H1 (cell line): ENCODE measurements at regions not wholly inside any gene's neighbourhood (a gene's known extent, or its start where the extent isn't known, plus 50 kb on each side); places are given as distances from the start of the nearest gene placed in this dataset.

Source experiments
- CTCF ChIA-PET: fragments of 300-600 bp; sonication (Branson Sonifier 250); formaldehyde crosslinking; loops from one replicate; lab custom pipeline; 2021; ENCODE audit not compliant: partially characterized antibody; lab: Charles Lee
- POLR2A ChIA-PET: fragments of 300-600 bp; sonication (Branson Sonifier 250); formaldehyde crosslinking; loops from one replicate; lab custom pipeline; 2021; ENCODE audit warnings: inconsistent platforms; ENCODE audit not compliant: partially characterized antibody; lab: Charles Lee
- DNase-seq, 2 experiments: peaks; one replicate each; pipeline versions ENCODE4 v3.0.0 to v3.0.0-alpha.2; 2010 to 2022; ENCODE audit warnings: low spot score in 2 of 2, low read depth in 1 of 2, mixed read lengths in 1 of 2
- FAIRE-seq: peaks from 2 replicates; lab custom pipeline; 2011; peaks lifted over from hg19 to GRCh38; lab: Jason Lieb, UNC
- H2AFZ ChIP-seq: 2 replicates; pipeline ENCODE4 v1.8.1; 2012; ENCODE audit warnings: low read length, inconsistent platforms
- H2AK5ac ChIP-seq: 2 replicates; pipeline ENCODE4 v1.6.1; 2013; ENCODE audit warnings: low read depth, low read length
- H2BK120ac ChIP-seq: replicated peaks from 2 replicates; pipeline ENCODE3; 2013; ENCODE audit warnings: low read depth, low read length, inconsistent platforms
- H2BK12ac ChIP-seq: 2 replicates; pipeline ENCODE4 v1.6.1; 2013; ENCODE audit warnings: low read depth, low read length
- H2BK15ac ChIP-seq: 2 replicates; pipeline ENCODE4 v1.6.1; 2013; ENCODE audit warnings: low read length
- H2BK20ac ChIP-seq: 2 replicates; pipeline ENCODE4 v1.6.1; 2013; ENCODE audit warnings: low read length
- H2BK5ac ChIP-seq: 2 replicates; pipeline ENCODE4 v1.6.1; 2013; ENCODE audit warnings: low read depth, low read length
- H3K14ac ChIP-seq: 2 replicates; pipeline ENCODE4 v1.6.1; 2013; ENCODE audit warnings: inconsistent platforms; ENCODE audit not compliant: insufficient read length
- H3K18ac ChIP-seq: 2 replicates; pipeline ENCODE4 v1.6.1; 2013; ENCODE audit warnings: low read length; ENCODE audit errors: extremely low read depth
- H3K23ac ChIP-seq: 2 replicates; pipeline ENCODE4 v1.6.1; 2013; ENCODE audit warnings: inconsistent platforms; ENCODE audit not compliant: insufficient read length
- H3K23me2 ChIP-seq: 2 replicates; pipeline ENCODE4 v1.6.1; 2013; ENCODE audit warnings: low read depth, low read length
- H3K27ac ChIP-seq: 2 replicates; pipeline ENCODE4 v1.6.1; 2011; ENCODE audit warnings: low read depth, low read length, inconsistent platforms
- H3K27me3 ChIP-seq, 4 experiments: replicated peaks in 1 of 4; 1 replicate in 1 of 4; 2 replicates in 3 of 4; pipeline versions ENCODE4 v1.6.1 to v1.8.1; 2011 to 2013; ENCODE audit warnings: low read length in 3 of 4, mild to moderate bottlenecking in 3 of 4, inconsistent platforms in 2 of 4, mixed read lengths in 2 of 4, moderate library complexity in 1 of 4; ENCODE audit not compliant: control insufficient read depth in 3 of 4, insufficient read depth in 3 of 4; ENCODE audit errors: extremely low read depth in 1 of 4
- H3K36me3 ChIP-seq, 4 experiments: 2 replicates each; pipeline versions ENCODE4 v1.6.1 to v1.8.1; 2011 to 2013; ENCODE audit warnings: mild to moderate bottlenecking in 4 of 4, low read length in 3 of 4, moderate library complexity in 2 of 4, control low read depth in 1 of 4, inconsistent platforms in 1 of 4; ENCODE audit not compliant: insufficient read depth in 4 of 4, control insufficient read depth in 2 of 4
- H3K4ac ChIP-seq: replicated peaks from 2 replicates; pipeline ENCODE3; 2013; ENCODE audit warnings: low read length, low read depth, mixed read lengths, inconsistent platforms; ENCODE audit not compliant: insufficient read length
- H3K4me1 ChIP-seq, 4 experiments: replicated peaks in 1 of 4; 1 replicate in 1 of 4; 2 replicates in 3 of 4; pipeline versions ENCODE4 v1.6.1 to v1.8.1; 2011 to 2013; ENCODE audit warnings: low read length in 3 of 4, inconsistent platforms in 2 of 4, mixed read lengths in 1 of 4; ENCODE audit not compliant: insufficient read depth in 4 of 4, control insufficient read depth in 3 of 4
- H3K4me2 ChIP-seq, 2 experiments: 2 replicates each; pipeline versions ENCODE4 v1.6.1 to v1.8.1; 2011 to 2013; ENCODE audit warnings: low read depth in 2 of 2, low read length in 2 of 2, control low read depth in 1 of 2, inconsistent platforms in 1 of 2, mild to moderate bottlenecking in 1 of 2; ENCODE audit not compliant: insufficient read depth in 1 of 2
- H3K4me3 ChIP-seq, 4 experiments: fragments of 200-600, 300-600 bp in 1 of 4; sonication (generic), shearing (Covaris generic), sonication (Bioruptor Twin) in 1 of 4; 2 replicates each; pipeline versions ENCODE4 v1.5.1 to v1.8.1; 2011 to 2016; ENCODE audit warnings: low read length in 4 of 4, low read depth in 3 of 4, control low read depth in 2 of 4, inconsistent platforms in 2 of 4, mild to moderate bottlenecking in 2 of 4, mixed read lengths in 1 of 4, moderate library complexity in 1 of 4; ENCODE audit not compliant: insufficient read depth in 2 of 4; ENCODE audit errors: extremely low read depth in 1 of 4
- H3K56ac ChIP-seq: replicated peaks from 2 replicates; pipeline ENCODE3; 2013; ENCODE audit warnings: low read depth, mild to moderate bottlenecking, mixed read lengths, low read length, inconsistent platforms; ENCODE audit not compliant: insufficient read length
- H3K79me1 ChIP-seq: 2 replicates; pipeline ENCODE4 v1.6.1; 2013; ENCODE audit warnings: low read depth, low read length, control low read depth
- H3K79me2 ChIP-seq, 2 experiments: 2 replicates each; pipeline versions ENCODE4 v1.6.1 to v1.8.1; 2012 to 2013; ENCODE audit warnings: low read length in 2 of 2, mild to moderate bottlenecking in 2 of 2, inconsistent platforms in 1 of 2; ENCODE audit not compliant: insufficient read depth in 2 of 2, control insufficient read depth in 1 of 2
- H3K9ac ChIP-seq, 4 experiments: replicated peaks in 1 of 4; 1 replicate in 1 of 4; 2 replicates in 3 of 4; pipeline versions ENCODE4 v1.6.1 to v1.8.1; 2011 to 2013; ENCODE audit warnings: low read depth in 3 of 4, low read length in 3 of 4, control low read depth in 2 of 4, mild to moderate bottlenecking in 2 of 4, moderate library complexity in 2 of 4, inconsistent platforms in 1 of 4; ENCODE audit errors: extremely low read depth in 1 of 4
- H3K9me3 ChIP-seq, 2 experiments: 2 replicates each; pipeline versions ENCODE4 v1.6.1 to v1.8.1; 2012 to 2013; ENCODE audit warnings: mild to moderate bottlenecking in 2 of 2, moderate library complexity in 2 of 2, control low read depth in 1 of 2, inconsistent platforms in 1 of 2, low read depth in 1 of 2, low read length in 1 of 2, mixed read lengths in 1 of 2; ENCODE audit not compliant: insufficient read depth in 2 of 2
- H4K20me1 ChIP-seq, 2 experiments: replicated peaks in 1 of 2; 2 replicates each; pipeline versions ENCODE3 to v1.8.1; 2011 to 2013; ENCODE audit warnings: inconsistent platforms in 2 of 2, low read length in 2 of 2, mild to moderate bottlenecking in 1 of 2; ENCODE audit not compliant: insufficient read depth in 2 of 2, control insufficient read depth in 1 of 2
- H4K5ac ChIP-seq: 2 replicates; pipeline ENCODE4 v1.6.1; 2013; ENCODE audit warnings: low read length, low read depth, mixed read lengths, inconsistent platforms; ENCODE audit not compliant: insufficient read length
- H4K8ac ChIP-seq: 2 replicates; pipeline ENCODE4 v1.8.0; 2013; ENCODE audit warnings: mild to moderate bottlenecking, moderate library complexity, low read length, inconsistent platforms; ENCODE audit not compliant: insufficient read depth; ENCODE audit errors: extremely low read depth
- H4K91ac ChIP-seq: replicated peaks from 2 replicates; pipeline ENCODE3; 2013; ENCODE audit warnings: low read length, mixed read lengths, inconsistent platforms; ENCODE audit not compliant: insufficient read length
- BCL11A ChIP-seq, 2 experiments: IDR thresholded peaks; one replicate each; pipeline ENCODE4 v1.6.1; 2011; ENCODE audit warnings: low read depth in 2 of 2, low read length in 2 of 2, mild to moderate bottlenecking in 2 of 2
- BRCA1 ChIP-seq: IDR thresholded peaks from 2 replicates; pipeline ENCODE4 v1.6.1; 2012; ENCODE audit warnings: low read depth, low read length, improper control_type of control experiment
- CBX5 ChIP-seq: fragments of 300-800, 300-1000 bp; sonication (generic); IDR thresholded peaks from 2 replicates; pipeline ENCODE4 v1.7.1; 2016; ENCODE audit warnings: antibody characterized with exemption, low read length, low read depth
- CHD1 ChIP-seq: IDR thresholded peaks from 2 replicates; pipeline ENCODE4 v1.6.1; 2012; ENCODE audit warnings: low read depth, low read length, improper control_type of control experiment
- EP300 ChIP-seq, 2 experiments: IDR thresholded peaks; 1 replicate in 1 of 2; 2 replicates in 1 of 2; pipeline ENCODE4 v1.6.1; 2011 to 2012; ENCODE audit warnings: low read depth in 2 of 2, low read length in 2 of 2, mild to moderate bottlenecking in 2 of 2, borderline replicate concordance in 1 of 2, inconsistent platforms in 1 of 2, moderate library complexity in 1 of 2
- GTF2F1 ChIP-seq: IDR thresholded peaks from 2 replicates; pipeline ENCODE4 v1.6.1; 2012; ENCODE audit warnings: low read depth, low read length, improper control_type of control experiment, borderline replicate concordance
- NRF1 ChIP-seq: IDR thresholded peaks from 2 replicates; pipeline ENCODE4 v1.6.1; 2011; ENCODE audit warnings: mild to moderate bottlenecking, low read depth, low read length, improper control_type of control experiment
- POU5F1 ChIP-seq: IDR thresholded peaks from 2 replicates; pipeline ENCODE4 v1.6.1; 2011; ENCODE audit warnings: low read depth, mild to moderate bottlenecking, low read length, moderate library complexity
- RNF2 ChIP-seq: fragments of 200-900, 300-1000 bp; sonication (generic); IDR thresholded peaks from 2 replicates; pipeline ENCODE4 v1.7.1; 2016; ENCODE audit warnings: borderline replicate concordance, low read depth, mild to moderate bottlenecking, antibody characterized with exemption, low read length; ENCODE audit not compliant: poor library complexity, severe bottlenecking; ENCODE audit errors: missing control alignments
- SP4 ChIP-seq: IDR thresholded peaks from 2 replicates; pipeline ENCODE4 v1.6.1; 2012; ENCODE audit warnings: low read length, inconsistent platforms
- TEAD4 ChIP-seq: IDR thresholded peaks from 2 replicates; pipeline ENCODE4 v1.6.1; 2012; ENCODE audit warnings: low read depth, low read length, inconsistent platforms, mixed read lengths
- ZNF274 ChIP-seq: IDR thresholded peaks from 2 replicates; pipeline ENCODE4 v1.7.0; 2012; ENCODE audit warnings: low read length, borderline replicate concordance; ENCODE audit errors: extremely low read depth
- WGBS, 2 experiments: shearing (Covaris generic) in 1 of 2; methylation state at CpG; one replicate each; pipeline versions ENCODE4 v1.1.6 to v1.1.7; 2013 to 2015; ENCODE audit warnings: low lambda C conversion rate in 2 of 2, mixed read lengths in 2 of 2, inconsistent platforms in 1 of 2, low coverage in 1 of 2, missing lambda C conversion rate in 1 of 2; ENCODE audit not compliant: insufficient replicate concordance in 2 of 2, insufficient coverage in 1 of 2, insufficient read length in 1 of 2; ENCODE audit errors: extremely low coverage in 1 of 2, missing lambda C conversion rate in 1 of 2; 5-methylcytosine and 5-hydroxymethylcytosine counted together
- TF ChIP-seq, protein P1 (sequence below): IDR thresholded peaks from 2 replicates; pipeline ENCODE4 v1.6.1; 2012; ENCODE audit warnings: low read length, inconsistent platforms

DNA sequence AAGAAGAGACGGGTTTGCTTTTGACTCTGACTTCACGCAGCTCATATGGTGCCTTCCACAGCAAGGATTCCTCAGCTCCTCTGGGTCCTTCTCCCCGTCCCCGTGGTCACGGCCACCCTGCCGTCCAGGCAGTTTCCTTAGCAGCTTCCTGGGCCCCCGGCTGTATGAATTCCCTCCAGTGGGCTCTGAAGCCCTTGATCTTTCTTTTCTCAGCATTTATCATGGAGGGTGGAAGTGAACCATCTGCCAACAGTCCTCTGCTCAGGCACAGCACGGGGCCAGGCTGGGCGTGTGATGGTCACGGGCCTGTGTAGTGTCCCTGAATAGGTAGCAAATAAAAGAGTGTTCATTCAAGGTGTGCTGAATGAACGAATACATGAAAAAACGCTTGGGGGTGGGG lies 782.4 kb downstream of the BRD1 start:
- H3K4me2 ChIP-seq: no peak overlapping the region
- H4K8ac ChIP-seq: 0 out of 2 replicates have a peak overlapping the region, but pooled peaks have one; percentile 7
- no peak for FAIRE-seq
- no peak overlapping the region for H2BK120ac ChIP-seq
- POLR2A ChIA-PET: no interaction called here
- H3K23ac ChIP-seq: no peak overlapping the region
- H3K79me1 ChIP-seq: no peaks in the 10 kb centered on the region
- H4K91ac ChIP-seq: no peak overlapping the region
- no peak overlapping the region for H2AFZ ChIP-seq
- no peak overlapping the region for H3K56ac ChIP-seq
- H3K9me3 ChIP-seq: no peaks in the 10 kb centered on the region
- no peak overlapping the region for H2BK12ac ChIP-seq
- H3K23me2 ChIP-seq: no peaks in the 10 kb centered on the region
- 92% methylated on average over 11 of the region's 12 CpGs; no CpG with 5 or more reads in 1 of the 2 experiments for WGBS, 2 experiments
- no peak overlapping the region for H2AK5ac ChIP-seq
- H3K9ac ChIP-seq: no peak overlapping the region
- no peak overlapping the region for H2BK5ac ChIP-seq
- DNase-seq: no peak
- no peaks in the 10 kb centered on the region; a peak in 3 of 7 replicates for H3K27me3 ChIP-seq
- H4K5ac ChIP-seq: no peak overlapping the region
- H3K4me3 ChIP-seq: no peak overlapping the region
- H3K79me2 ChIP-seq: no peaks in the 10 kb centered on the region
- H3K14ac ChIP-seq: no peak overlapping the region
- no peaks in the 10 kb centered on the region for H3K36me3 ChIP-seq
- no peak overlapping the region for H2BK20ac ChIP-seq
- no peaks in the 10 kb centered on the region for H3K4me1 ChIP-seq
- CTCF ChIA-PET: interaction anchor here (1.0 to 9.2 kb wide), 10 partner anchors 8 to 588 kb away, joined by 3 to 95 read pairs (median 14); no protein-coding TSS in a partner anchor
- H3K27ac ChIP-seq: no peak overlapping the region
- H3K18ac ChIP-seq: no peak overlapping the region
- H2BK15ac ChIP-seq: no peak overlapping the region; the same call in 1 of the 2 replicates
- H4K20me1 ChIP-seq: no peaks in the 10 kb centered on the region
- H3K4ac ChIP-seq: no peak overlapping the region
- TF ChIP-seq, protein P1, sequence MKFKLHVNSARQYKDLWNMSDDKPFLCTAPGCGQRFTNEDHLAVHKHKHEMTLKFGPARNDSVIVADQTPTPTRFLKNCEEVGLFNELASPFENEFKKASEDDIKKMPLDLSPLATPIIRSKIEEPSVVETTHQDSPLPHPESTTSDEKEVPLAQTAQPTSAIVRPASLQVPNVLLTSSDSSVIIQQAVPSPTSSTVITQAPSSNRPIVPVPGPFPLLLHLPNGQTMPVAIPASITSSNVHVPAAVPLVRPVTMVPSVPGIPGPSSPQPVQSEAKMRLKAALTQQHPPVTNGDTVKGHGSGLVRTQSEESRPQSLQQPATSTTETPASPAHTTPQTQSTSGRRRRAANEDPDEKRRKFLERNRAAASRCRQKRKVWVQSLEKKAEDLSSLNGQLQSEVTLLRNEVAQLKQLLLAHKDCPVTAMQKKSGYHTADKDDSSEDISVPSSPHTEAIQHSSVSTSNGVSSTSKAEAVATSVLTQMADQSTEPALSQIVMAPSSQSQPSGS: no peak
- TF ChIP-seq TEAD4 (no peak), POU5F1 (no peak), NRF1 (no peak), CHD1 (no peak), CBX5 (no peak), BRCA1 (no peak), SP4 (no peak), GTF2F1 (no peak), EP300 (IDR thresholded peaks at IDR 0.05; ENCODE audit: borderline replicate concordance in 1 of 2, low read depth in 2 of 2, low read length in 2 of 2) (no peak), ZNF274 (no peak), BCL11A (IDR thresholded peaks at IDR 0.05; ENCODE audit: low read depth in 2 of 2, low read length in 2 of 2) (no peak), RNF2 (no peak)
